ENCODE measurements at regions not wholly inside any gene's neighbourhood (a gene's known extent, or its start where the extent isn't known, plus 50 kb on each side); places are given as distances from the start of the nearest gene placed in this dataset.

GRCh38 chr18:55072698-55073097 is 113.4 kb upstream of the CCDC68 start (continued):
- TF ChIP-seq YY1 (IDR thresholded peaks at IDR 0.05; ENCODE audit: extremely low read depth, insufficient replicate concordance, low read depth, low read length) (no peak), ZNF274 (IDR thresholded peaks at IDR 0.05; ENCODE audit: low read depth, low read length) (no peak), SRF (IDR thresholded peaks at IDR 0.05; ENCODE audit: low read depth) (no peak), RAD21 (IDR thresholded peaks at IDR 0.05; ENCODE audit: low read depth) (no peak), ATF3 (IDR thresholded peaks at IDR 0.05) (no peak), TCF7L2 (IDR thresholded peaks at IDR 0.05; ENCODE audit: borderline replicate concordance, extremely low read depth, insufficient read depth, insufficient read length) (no peak), POLR2A (IDR thresholded peaks at IDR 0.05; ENCODE audit: borderline replicate concordance, extremely low read depth, insufficient read depth, insufficient read length) (no peak), SIN3A (IDR thresholded peaks at IDR 0.05; ENCODE audit: low read depth) (no peak)

DNA sequence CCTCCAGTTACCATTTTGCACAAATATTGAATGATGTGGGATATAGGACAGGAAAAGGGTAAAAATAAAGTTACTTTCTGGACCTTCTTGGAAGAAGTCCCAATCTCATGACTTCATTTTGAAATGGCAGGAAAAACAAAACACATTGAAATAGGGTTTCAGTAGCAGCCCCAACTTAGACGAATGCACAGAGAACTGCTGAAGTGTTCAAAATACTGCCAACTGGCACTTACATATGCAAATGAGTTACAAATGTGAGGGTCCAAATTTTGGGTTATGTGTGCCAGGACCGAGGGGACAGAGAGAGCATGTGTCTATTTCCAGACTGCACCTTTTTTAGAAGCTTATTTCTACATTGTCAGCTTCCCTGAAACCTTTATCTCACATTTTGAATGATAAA is 112.9 kb upstream of the CCDC68 start:
- Histone ChIP-seq H3K9me3 (ENCODE audit: control insufficient read depth in 1 of 2, insufficient read depth in 1 of 2, low read depth in 1 of 2, low read length in 2 of 2) (no peaks in the 10 kb centered on the region), H3K9me2 (ENCODE audit: insufficient read depth) (no peaks in the 10 kb centered on the region), H3K4me3 (replicated peaks in 1 of 2; ENCODE audit: low read depth in 1 of 2, low read length in 2 of 2) (no peak overlapping the region), H3K27ac (ENCODE audit: low read depth, low read length) (no peak overlapping the region), H3K9ac (ENCODE audit: low read length) (no peak overlapping the region), H2AFZ (ENCODE audit: low read depth, low read length, poor library complexity, severe bottlenecking) (no peak overlapping the region), H3K4me2 (ENCODE audit: low read length) (no peak overlapping the region), H3K36me3 (ENCODE audit: control insufficient read depth in 1 of 2, insufficient read depth in 2 of 2, low read length in 2 of 2) (no peaks in the 10 kb centered on the region), H3K4me1 (ENCODE audit: control insufficient read depth in 1 of 2, insufficient read depth in 2 of 2, low read length in 2 of 2) (no peaks in the 10 kb centered on the region), H3K27me3 (ENCODE audit: insufficient read depth, low read length) (peaks cover 12% of the 10 kb centered on the region; the same call in 1 of the 2 replicates), H4K20me1 (ENCODE audit: insufficient read depth) (no peaks in the 10 kb centered on the region), H3K79me2 (ENCODE audit: insufficient read depth, low read length) (no peaks in the 10 kb centered on the region)
- CTCF ChIA-PET: no interaction called here
- BruUV-seq (replicated peaks): no TSS peak
- DNase-seq (ENCODE audit: low read depth, low spot score) (no peak), ATAC-seq (no peak)
- no peak for TF ChIP-seq JUND (IDR thresholded peaks at IDR 0.05)
- RAD21 ChIA-PET (ENCODE audit: low non-redundant PET in 1 of 2, low total read pairs in 2 of 2, uncharacterized antibody in 2 of 2, unreplicated experiment in 2 of 2): no interaction called here
- POLR2A ChIA-PET: no interaction called here
- intact Hi-C loops (cut with micrococcal nuclease): no loop called here

DNA sequence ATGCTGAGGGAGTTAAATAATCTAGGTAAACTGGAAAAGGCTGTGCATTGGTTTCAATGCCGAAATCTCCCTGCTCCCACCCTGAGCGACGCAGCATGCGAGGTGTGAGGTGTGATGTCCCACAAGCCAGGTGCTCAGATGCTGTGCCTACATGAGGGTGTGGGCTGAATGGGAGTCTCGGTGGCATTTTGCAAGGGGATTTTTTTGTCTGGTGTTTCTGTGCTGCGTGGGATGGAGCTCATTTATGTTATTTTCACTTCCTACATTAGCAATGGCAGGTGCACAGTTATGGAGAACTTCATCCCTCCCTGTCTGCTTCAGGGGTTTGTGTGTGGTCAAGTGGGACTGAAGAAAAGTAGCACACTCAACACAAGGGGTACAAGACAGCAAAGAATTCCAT is 110.2 kb upstream of the CCDC68 start:
- BruUV-seq (replicated peaks): no TSS peak
- no peak for ATAC-seq
- DNase-seq (ENCODE audit: low read depth, low spot score): no peak
- Histone ChIP-seq H3K9me3 (ENCODE audit: control insufficient read depth in 1 of 2, insufficient read depth in 1 of 2, low read depth in 1 of 2, low read length in 2 of 2) (no peaks in the 10 kb centered on the region), H3K36me3 (ENCODE audit: control insufficient read depth in 1 of 2, insufficient read depth in 2 of 2, low read length in 2 of 2) (no peaks in the 10 kb centered on the region), H3K4me1 (ENCODE audit: control insufficient read depth in 1 of 2, insufficient read depth in 2 of 2, low read length in 2 of 2) (no peaks in the 10 kb centered on the region), H3K27me3 (ENCODE audit: insufficient read depth, low read length) (peaks cover 12% of the 10 kb centered on the region; the same call in 1 of the 2 replicates), H3K4me2 (ENCODE audit: low read length) (no peak overlapping the region), H3K79me2 (ENCODE audit: insufficient read depth, low read length) (no peaks in the 10 kb centered on the region), H4K20me1 (ENCODE audit: insufficient read depth) (no peaks in the 10 kb centered on the region), H3K9ac (ENCODE audit: low read length) (no peak overlapping the region), H3K4me3 (replicated peaks in 1 of 2; ENCODE audit: low read depth in 1 of 2, low read length in 2 of 2) (no peak overlapping the region), H3K9me2 (ENCODE audit: insufficient read depth) (no peaks in the 10 kb centered on the region; the same call in 1 of the 2 replicates), H2AFZ (ENCODE audit: low read depth, low read length, poor library complexity, severe bottlenecking) (no peak overlapping the region), H3K27ac (ENCODE audit: low read depth, low read length) (no peak overlapping the region)
- ChIA-PET CTCF (no interaction called here), RAD21 (ENCODE audit: low non-redundant PET in 1 of 2, low total read pairs in 2 of 2, uncharacterized antibody in 2 of 2, unreplicated experiment in 2 of 2) (no interaction called here), POLR2A (no interaction called here)
- intact Hi-C loops (cut with micrococcal nuclease): no loop called here
- TF ChIP-seq ATF3 (IDR thresholded peaks at IDR 0.05): no peak
- TF ChIP-seq ZNF274 (IDR thresholded peaks at IDR 0.05; ENCODE audit: low read depth, low read length): no peak
- TF ChIP-seq EZH2 (IDR thresholded peaks at IDR 0.05): no peak
- TF ChIP-seq EGR1 (IDR thresholded peaks at IDR 0.05; ENCODE audit: low read depth): no peak
- TF ChIP-seq SP1 (IDR thresholded peaks at IDR 0.05; ENCODE audit: low read depth): no peak
- no peak for TF ChIP-seq SIN3A (IDR thresholded peaks at IDR 0.05; ENCODE audit: low read depth)
- TF ChIP-seq CBX3 (IDR thresholded peaks at IDR 0.05; ENCODE audit: low read depth): no peak
- no peak for TF ChIP-seq SRF (IDR thresholded peaks at IDR 0.05; ENCODE audit: low read depth)
- TF ChIP-seq POLR2A (IDR thresholded peaks at IDR 0.05; ENCODE audit: borderline replicate concordance, extremely low read depth, insufficient read depth, insufficient read length): no peak
- TF ChIP-seq ZFX (IDR thresholded peaks at IDR 0.05): no peak
- no peak for TF ChIP-seq EZH2phosphoT487 (IDR thresholded peaks at IDR 0.05; ENCODE audit: borderline replicate concordance)
- no peak for TF ChIP-seq RAD21 (IDR thresholded peaks at IDR 0.05; ENCODE audit: low read depth)

Measured in HCT116 (cell line).